ENCODE measurements at regions not wholly inside any gene's neighbourhood (a gene's known extent, or its start where the extent isn't known, plus 50 kb on each side); places are given as distances from the start of the nearest gene placed in this dataset.

GRCh38 chr13:40240293-40240692 lies 426.1 kb downstream of the FOXO1 start:
- TF ChIP-seq TARDBP (IDR thresholded peaks at IDR 0.05) (no peak), ELF4 (IDR thresholded peaks at IDR 0.05) (no peak), FOXK2 (IDR thresholded peaks at IDR 0.05) (no peak), CTBP1 (IDR thresholded peaks at IDR 0.05; ENCODE audit: borderline replicate concordance) (no peak), SUZ12 (IDR thresholded peaks at IDR 0.05) (no peak)
